ENCODE measurements at regions not wholly inside any gene's neighbourhood (a gene's known extent, or its start where the extent isn't known, plus 50 kb on each side); places are given as distances from the start of the nearest gene placed in this dataset.

- H3K4me3 ChIP-seq (ENCODE audit: low read depth, low read length): no peak overlapping the region
- no peak for DNase-seq (ENCODE audit: low read depth)
- no peak for TF ChIP-seq CTCF (conservative IDR thresholded peaks at IDR 0.05; ENCODE audit: low read depth, low read length)
Observed at GRCh38 chr18:78127041-78127440, 852.6 kb upstream of the SALL3 start.

GRCh38 chr18:78128004-78128403, 851.6 kb upstream of the SALL3 start:
- no peak overlapping the region for H3K4me3 ChIP-seq (ENCODE audit: low read depth, low read length)
- no peak for DNase-seq (ENCODE audit: low read depth)
- no peak for TF ChIP-seq CTCF (conservative IDR thresholded peaks at IDR 0.05; ENCODE audit: low read depth, low read length)

GRCh38 chr18:78129260-78129659, 850.4 kb upstream of the SALL3 start:
- TF ChIP-seq CTCF (conservative IDR thresholded peaks at IDR 0.05; ENCODE audit: low read depth, low read length): no peak
- DNase-seq (ENCODE audit: low read depth): no peak
- no peak overlapping the region for H3K4me3 ChIP-seq (ENCODE audit: low read depth, low read length)

- no peak for TF ChIP-seq CTCF (conservative IDR thresholded peaks at IDR 0.05; ENCODE audit: low read depth, low read length)
- DNase-seq (ENCODE audit: low read depth): no peak
- no peak overlapping the region for H3K4me3 ChIP-seq (ENCODE audit: low read depth, low read length)
Observed at GRCh38 chr18:78130232-78131195, 849.1 kb upstream of the SALL3 start.

GRCh38 chr18:78133729-78134128, 845.9 kb upstream of the SALL3 start:
- no peak for DNase-seq (ENCODE audit: low read depth)
- no peak for TF ChIP-seq CTCF (conservative IDR thresholded peaks at IDR 0.05; ENCODE audit: low read depth, low read length)

GRCh38 chr18:78136986-78137385, 842.6 kb upstream of the SALL3 start:
- H3K4me3 ChIP-seq (ENCODE audit: low read depth, low read length): no peak overlapping the region
- no peak for TF ChIP-seq CTCF (conservative IDR thresholded peaks at IDR 0.05; ENCODE audit: low read depth, low read length)
- no peak for DNase-seq (ENCODE audit: low read depth)

More at GRCh38 chr18:78133729-78134128, 845.9 kb upstream of the SALL3 start:
- H3K4me3 ChIP-seq (ENCODE audit: low read depth, low read length): no peak overlapping the region
